HAP-1 (cell line): ENCODE measurements at regions not wholly inside any gene's neighbourhood (a gene's known extent, or its start where the extent isn't known, plus 50 kb on each side); places are given as distances from the start of the nearest gene placed in this dataset.

ENCODE experiments used
- DNase-seq, 2 experiments: peaks; one replicate each; pipeline ENCODE4 v3.0.0-alpha.2; 2016 to 2020; ENCODE audit warnings: low spot score in 2 of 2
- H3K27me3 ChIP-seq: fragments of 250-450 bp; sonication (Bioruptor Pico); 2 replicates; pipeline ENCODE4 v1.5.1; 2020; ENCODE audit warnings: low read depth, mild to moderate bottlenecking, moderate library complexity
- H3K36me3 ChIP-seq: fragments of 250-450 bp; sonication (Bioruptor Pico); replicated peaks from 2 replicates; pipeline ENCODE4 v1.5.1; 2020; ENCODE audit warnings: mild to moderate bottlenecking
- H3K4me1 ChIP-seq: fragments of 250-450 bp; sonication (Bioruptor Pico); 2 replicates; pipeline ENCODE4 v1.5.1; 2020; ENCODE audit warnings: mild to moderate bottlenecking
- H3K4me3 ChIP-seq: fragments of 250-450 bp; sonication (Bioruptor Pico); 2 replicates; pipeline ENCODE4 v1.5.1; 2020; ENCODE audit warnings: mild to moderate bottlenecking, moderate library complexity
- H3K9me3 ChIP-seq: fragments of 250-450 bp; sonication (Bioruptor Pico); 2 replicates; pipeline ENCODE4 v1.5.1; 2020; ENCODE audit warnings: mild to moderate bottlenecking, moderate library complexity
- in situ Hi-C: fragments of 300-500 bp; cut with MboI; formaldehyde crosslinking; loops from 3 replicates; pipeline ENCODE4 v1.14.3; 2020; ENCODE audit warnings: low sequenced_read_pairs, inconsistent platforms, mixed read lengths

DNA sequence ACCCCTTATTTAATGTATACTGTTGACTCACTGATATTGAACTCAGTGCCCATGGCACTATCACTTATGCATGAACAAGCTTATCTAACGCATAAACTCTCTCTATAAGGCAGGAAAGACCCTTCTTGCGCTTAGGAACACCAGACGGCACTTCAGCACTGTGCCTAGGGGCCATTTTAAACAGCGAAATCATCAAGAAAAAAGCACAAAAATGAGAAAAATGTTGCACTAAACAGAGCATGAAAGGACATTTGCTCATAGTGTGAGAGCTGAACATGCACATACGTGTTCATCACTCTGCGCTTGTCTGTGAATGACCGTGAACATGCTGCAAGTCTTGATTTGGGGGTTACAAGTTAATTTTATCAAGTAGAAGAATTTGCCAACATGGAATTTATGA lies 109.6 kb downstream of the WDR11 start:
- Histone ChIP-seq H3K4me3 (no peak overlapping the region), H3K9me3 (no peaks in the 10 kb centered on the region), H3K4me1 (no peaks in the 10 kb centered on the region), H3K36me3 (no peaks in the 10 kb centered on the region), H3K27me3 (no peaks in the 10 kb centered on the region)
- DNase-seq, result no peak
- in situ Hi-C loops, result no loop called here

DNA sequence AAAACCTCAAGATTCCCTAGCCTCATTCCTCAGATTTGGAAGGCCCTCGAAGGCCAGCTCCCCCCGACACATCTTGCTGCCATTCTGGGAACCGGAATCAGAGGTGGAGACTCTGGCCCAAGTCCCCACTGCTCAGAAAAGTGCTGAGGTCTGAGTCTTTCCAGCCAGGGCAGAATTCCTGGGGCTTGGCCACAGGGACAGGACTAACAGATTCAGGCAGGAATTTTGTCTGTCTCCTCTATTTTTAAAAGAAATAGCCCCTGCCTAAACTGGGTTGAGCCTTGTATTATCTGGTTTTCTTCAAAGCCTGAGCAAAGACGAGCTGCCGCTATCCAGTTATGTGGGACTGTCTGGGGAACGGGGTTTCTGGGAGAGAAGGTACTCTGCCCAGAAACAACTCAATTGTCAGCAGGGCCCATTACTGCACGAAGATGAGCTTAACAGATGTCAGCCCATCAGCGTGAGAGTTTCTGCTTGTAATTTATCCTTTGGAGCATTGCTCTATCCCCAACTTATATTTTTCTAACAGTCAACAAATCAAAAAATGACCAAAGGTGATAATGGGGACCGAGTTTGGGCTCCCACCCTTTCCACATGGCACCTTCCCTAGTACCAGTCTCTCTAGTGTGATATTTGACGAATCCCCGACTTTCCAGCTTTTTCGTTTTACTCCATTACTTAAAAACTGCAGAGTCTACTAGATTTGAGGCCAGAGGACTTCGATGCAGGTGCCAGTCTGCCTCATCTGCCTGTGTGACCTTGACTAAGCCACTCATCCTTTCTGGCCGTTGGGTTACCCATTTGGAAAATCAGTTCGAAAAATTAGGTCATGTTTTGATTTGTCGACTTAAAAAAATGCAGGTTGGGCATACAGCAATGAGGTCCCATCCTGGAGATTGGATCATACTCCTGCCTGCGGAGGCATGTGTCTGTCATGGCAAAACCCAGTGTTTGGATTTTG lies 110.9 kb downstream of the WDR11 start:
- Histone ChIP-seq H3K36me3 (no peaks in the 10 kb centered on the region), H3K27me3 (no peaks in the 10 kb centered on the region), H3K9me3 (no peaks in the 10 kb centered on the region), H3K4me1 (no peaks in the 10 kb centered on the region), H3K4me3 (no peak overlapping the region)
- no peak for DNase-seq
- in situ Hi-C loops, result no loop called here

DNA sequence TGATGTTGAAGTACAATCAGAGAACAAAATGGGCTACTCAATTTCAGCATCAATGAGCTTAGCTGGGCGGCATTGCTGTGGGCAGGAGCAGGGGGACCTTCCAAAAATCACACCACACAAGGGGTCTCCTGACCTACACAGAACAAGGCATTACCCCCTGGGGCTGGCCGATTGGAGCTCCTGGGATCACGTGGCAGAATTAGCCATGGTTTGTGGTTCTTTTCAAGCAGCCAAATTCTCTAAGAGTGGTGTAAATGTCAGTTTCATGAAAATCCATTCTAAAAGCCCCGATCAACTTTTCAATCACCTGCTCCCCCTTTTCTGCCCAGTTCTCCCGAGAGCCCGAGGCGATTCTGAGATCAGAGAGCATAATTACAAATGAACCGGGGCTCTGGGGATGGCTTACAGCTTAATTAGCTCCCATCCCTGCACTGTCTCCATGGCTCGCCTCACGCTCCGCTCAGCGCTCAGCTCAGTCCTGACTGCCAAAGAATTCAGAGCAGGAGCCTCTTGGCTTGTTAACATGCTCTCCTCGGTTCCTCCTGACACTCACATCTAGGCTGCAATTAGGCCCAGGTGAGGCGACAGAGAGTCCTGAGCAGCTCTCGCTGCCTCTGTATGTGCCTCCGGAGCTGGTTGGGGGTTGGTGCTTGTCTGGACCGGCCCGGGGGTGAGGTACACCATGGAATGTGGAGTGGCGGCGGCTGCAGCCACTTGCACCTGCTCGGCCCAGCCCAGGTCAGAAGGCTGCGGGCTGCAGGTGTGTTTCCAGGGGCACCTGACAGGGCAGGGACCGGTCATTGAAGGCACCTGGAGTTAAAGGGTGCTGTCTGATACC lies 111.8 kb downstream of the WDR11 start:
- no peaks in the 10 kb centered on the region for H3K36me3 ChIP-seq
- H3K27me3 ChIP-seq, result no peaks in the 10 kb centered on the region
- no peaks in the 10 kb centered on the region for H3K4me1 ChIP-seq
- DNase-seq, result peak in 1 of 2 experiments; percentile 16
- H3K4me3 ChIP-seq, result no peak overlapping the region
- H3K9me3 ChIP-seq, result no peaks in the 10 kb centered on the region
- in situ Hi-C loops, result no loop called here

DNA sequence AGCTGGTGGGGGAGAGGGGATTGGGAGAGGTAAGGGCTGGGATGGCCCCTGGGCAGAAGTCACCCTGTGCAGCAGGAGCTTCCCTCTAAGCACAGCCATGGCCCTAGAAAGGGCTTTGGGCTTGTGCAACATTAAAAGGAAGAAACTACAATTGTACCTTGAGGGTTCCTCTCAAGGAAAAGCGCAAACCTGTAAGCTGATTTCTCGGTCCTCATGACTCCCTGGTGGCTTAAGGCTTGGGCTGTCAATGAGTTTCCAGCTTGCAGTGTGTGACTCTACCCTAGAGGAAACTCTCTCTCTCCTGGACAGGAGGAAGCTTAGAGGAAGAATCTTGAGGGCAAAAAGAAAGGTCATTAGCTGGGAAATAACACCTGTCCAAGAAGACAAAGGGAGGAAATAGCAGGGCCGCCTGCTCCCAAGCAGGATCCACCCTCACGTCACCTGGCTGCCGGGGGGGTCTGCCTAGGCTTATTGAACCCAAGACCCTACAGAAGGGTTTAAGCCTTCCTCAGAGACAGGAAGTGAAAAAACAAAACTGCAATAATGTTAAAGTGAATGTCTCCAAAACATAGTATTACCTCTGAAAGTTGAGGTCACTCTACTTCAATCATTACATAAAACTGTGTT lies 112.5 kb downstream of the WDR11 start:
- H3K36me3 ChIP-seq, result no peaks in the 10 kb centered on the region
- DNase-seq, result no peak
- no peaks in the 10 kb centered on the region for H3K9me3 ChIP-seq
- no peaks in the 10 kb centered on the region for H3K27me3 ChIP-seq
- in situ Hi-C loops, result no loop called here
- H3K4me3 ChIP-seq, result no peak overlapping the region
- no peaks in the 10 kb centered on the region for H3K4me1 ChIP-seq

DNA sequence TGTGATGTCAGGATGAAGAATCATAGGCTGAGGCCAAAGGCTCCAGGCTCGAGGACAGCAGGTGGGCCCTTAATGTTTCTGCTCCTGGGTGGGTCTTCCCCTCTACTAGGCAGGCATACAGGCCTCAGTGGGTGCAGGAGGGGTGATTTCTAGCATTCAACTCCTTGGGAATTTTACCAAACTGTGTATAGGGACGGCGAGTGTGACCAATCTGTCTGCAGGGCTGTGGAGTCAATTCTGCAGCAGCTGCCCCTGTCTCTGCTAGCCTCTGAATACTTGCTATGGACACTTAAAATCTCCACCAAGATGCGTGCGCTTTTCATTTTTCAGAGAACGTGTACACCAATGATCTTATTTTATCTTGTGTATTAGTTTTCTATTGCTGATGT lies 115.5 kb downstream of the WDR11 start:
- in situ Hi-C loops, result no loop called here
- DNase-seq, result no peak
- H3K4me1 ChIP-seq, result no peaks in the 10 kb centered on the region
- H3K27me3 ChIP-seq, result no peaks in the 10 kb centered on the region
- H3K9me3 ChIP-seq, result no peaks in the 10 kb centered on the region
- H3K36me3 ChIP-seq, result no peaks in the 10 kb centered on the region
- no peak overlapping the region for H3K4me3 ChIP-seq

DNA sequence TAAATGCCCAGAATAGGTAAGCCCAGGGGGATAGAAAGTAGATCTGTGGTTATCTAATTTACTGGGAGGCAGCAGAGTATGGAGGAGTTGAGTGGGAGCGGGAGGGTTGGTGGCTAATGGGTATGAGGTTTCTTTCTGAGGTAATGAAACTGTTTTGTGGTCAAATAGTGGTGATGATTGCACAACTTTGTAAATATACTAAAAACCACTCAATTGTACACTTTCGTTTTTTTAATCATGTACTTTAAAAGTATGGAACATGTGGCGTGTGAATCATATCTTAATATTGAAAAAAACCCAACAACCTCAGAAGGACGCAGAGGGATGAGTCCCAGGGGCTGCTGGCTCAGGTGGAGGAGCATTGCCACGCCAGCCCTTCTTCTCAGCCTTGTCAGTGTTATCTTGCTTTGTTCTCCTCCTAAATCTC lies 118.1 kb downstream of the WDR11 start:
- no peaks in the 10 kb centered on the region for H3K27me3 ChIP-seq
- in situ Hi-C loops, result no loop called here
- H3K36me3 ChIP-seq, result no peaks in the 10 kb centered on the region
- H3K9me3 ChIP-seq, result no peaks in the 10 kb centered on the region
- no peak for DNase-seq
- H3K4me1 ChIP-seq, result no peaks in the 10 kb centered on the region
- no peak overlapping the region for H3K4me3 ChIP-seq

DNA sequence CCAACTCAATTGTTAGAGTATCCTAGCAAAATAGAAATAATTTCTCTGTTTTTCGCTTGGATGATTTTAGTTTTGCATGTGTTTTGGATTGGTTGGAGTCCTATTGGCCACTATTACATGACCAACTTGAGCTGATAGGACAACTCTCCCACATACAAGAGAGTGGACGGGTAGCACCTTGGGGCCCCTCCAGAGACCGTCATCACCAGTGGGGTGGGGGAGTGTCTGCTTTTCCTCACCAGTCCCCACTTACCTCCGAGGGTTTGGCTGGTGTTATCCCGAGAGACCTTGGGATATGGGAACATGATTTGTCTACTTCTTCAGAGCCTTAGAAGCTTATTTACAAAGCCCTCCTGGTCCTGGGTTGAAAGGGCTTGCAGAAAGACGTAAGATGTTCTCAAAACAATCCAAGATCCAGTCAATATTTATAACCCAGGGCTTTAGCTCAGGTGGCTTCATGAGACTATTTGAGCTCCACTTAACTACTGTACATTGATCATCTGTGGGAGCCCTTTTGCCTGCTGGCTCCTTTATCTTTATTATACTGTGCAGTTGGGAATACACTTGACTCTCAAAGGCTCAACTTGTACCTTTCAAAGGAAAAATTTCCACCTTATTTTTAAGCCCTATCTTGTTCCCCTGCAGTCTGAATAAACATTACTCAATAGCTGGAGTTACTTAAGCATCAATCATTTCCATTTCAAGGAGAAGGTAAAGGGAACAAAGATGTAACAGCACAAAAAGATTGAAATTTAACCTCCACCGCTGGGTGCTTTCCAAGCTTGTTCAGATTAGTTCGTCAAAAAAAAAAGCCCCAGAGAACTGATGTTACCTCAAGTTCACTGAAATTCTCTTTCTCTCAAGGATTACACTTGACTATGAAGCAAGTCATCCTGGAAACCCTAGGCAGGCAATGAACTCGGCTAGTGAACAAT lies 119.7 kb downstream of the WDR11 start:
- Histone ChIP-seq H3K4me1 (no peaks in the 10 kb centered on the region), H3K36me3 (no peaks in the 10 kb centered on the region), H3K27me3 (no peaks in the 10 kb centered on the region), H3K4me3 (no peak overlapping the region), H3K9me3 (peaks cover 1% of the 10 kb centered on the region)
- in situ Hi-C loops, result no loop called here
- no peak for DNase-seq

DNA sequence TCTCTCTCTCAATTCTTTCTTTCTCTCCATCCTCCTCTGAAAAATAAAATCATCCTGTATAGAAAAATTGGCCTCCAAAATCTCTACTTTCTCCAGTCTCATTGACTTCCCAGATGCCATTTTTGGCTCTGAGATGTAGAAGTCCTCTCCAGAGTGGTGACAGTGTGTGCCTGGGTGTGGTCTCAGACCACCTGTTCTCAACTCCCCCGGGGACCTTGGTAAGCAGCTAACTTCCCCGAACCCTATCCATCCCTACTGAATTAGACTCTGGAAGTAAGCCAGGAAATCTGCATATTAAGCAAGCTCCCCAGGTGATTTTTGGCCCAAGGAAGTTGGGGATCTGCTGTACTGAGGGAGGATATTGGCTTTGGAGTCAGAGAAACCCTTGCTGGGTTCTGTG lies 120.5 kb downstream of the WDR11 start:
- in situ Hi-C loops, result no loop called here
- H3K27me3 ChIP-seq, result no peaks in the 10 kb centered on the region
- no peak for DNase-seq
- no peaks in the 10 kb centered on the region for H3K36me3 ChIP-seq
- no peak overlapping the region for H3K4me3 ChIP-seq
- no peaks in the 10 kb centered on the region for H3K4me1 ChIP-seq
- peaks cover 4% of the 10 kb centered on the region for H3K9me3 ChIP-seq

DNA sequence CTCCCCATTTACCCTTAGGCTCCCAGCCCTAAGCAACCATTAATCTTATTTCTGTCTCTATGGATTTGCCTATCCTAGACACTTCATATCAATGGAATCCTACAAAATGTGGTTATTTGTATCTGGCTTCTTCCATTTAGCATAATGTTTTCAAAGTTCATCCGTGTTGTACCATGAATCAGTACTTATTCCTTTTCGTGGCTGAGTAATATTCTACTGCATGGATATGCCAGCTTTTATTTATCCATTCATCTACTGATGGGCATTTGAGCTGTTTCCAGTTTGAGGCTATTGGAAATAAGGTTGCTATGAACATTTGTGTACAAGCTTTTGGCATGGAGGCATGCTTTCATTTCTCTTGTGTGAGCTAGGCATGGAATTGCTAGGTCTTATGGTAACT lies 121.1 kb downstream of the WDR11 start:
- no peak for DNase-seq
- Histone ChIP-seq H3K4me3 (no peak overlapping the region), H3K4me1 (peaks cover under 1% of the 10 kb centered on the region; the same call in 1 of the 2 replicates), H3K36me3 (no peaks in the 10 kb centered on the region), H3K9me3 (peaks cover 4% of the 10 kb centered on the region), H3K27me3 (no peaks in the 10 kb centered on the region)
- in situ Hi-C loops, result no loop called here

DNA sequence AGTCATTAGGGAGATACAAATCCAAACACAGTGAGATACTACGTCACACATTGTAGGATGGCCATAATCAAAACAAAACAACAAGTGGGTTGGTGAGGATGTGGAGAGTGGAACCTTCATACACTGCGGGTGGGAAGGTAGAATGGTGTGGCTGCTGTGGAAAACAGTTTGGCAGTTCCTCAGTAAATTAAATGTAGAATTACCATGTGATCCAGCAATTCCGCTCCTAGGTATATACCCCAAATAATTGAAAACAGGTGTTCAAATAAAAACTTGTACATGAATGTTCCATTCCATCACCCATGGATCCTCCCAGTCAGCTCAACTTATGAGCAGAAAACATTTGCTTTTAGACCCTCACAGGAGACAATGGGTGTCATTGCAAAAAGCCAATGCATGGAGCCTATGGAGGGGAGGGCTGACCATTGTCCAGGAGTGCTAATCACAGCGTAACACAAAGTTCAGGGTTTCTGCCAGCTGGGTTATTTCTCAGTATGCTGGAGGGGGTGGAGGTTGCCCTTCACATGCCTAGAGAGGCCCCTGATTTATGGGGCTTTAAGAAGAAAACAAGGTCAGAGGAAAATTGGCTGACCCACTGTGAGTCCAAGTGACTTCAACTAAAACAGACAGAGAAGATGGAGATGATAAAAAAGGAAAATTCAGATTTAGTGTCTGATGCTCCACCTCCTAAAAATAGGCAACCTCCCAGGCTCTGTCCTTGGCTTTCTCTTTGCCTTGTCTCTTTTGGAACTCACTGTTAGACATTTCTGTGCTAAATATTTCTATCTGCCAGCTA lies 124.1 kb downstream of the WDR11 start:
- in situ Hi-C loops, result no loop called here
- Histone ChIP-seq H3K27me3 (no peaks in the 10 kb centered on the region), H3K4me1 (peaks cover 26% of the 10 kb centered on the region), H3K36me3 (no peaks in the 10 kb centered on the region), H3K9me3 (peaks cover 4% of the 10 kb centered on the region), H3K4me3 (no peak overlapping the region)
- DNase-seq, result no peak

DNA sequence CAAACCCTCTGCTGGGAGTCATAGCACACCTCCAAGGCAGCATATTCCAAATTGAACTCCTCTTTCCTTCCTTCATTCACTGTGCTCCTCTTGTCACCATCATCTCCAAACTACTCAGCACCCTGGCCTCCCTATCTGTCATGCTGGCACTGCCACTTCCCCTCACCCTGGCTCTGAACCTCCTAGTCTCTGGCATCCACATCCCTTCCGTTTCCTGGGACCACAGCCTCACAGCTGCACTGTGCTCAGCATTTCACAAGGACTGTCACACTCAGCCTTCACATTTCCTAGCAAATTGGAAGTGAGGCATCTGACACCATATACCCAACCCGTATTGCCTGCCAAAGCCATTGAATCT lies 124.7 kb downstream of the WDR11 start:
- no peak overlapping the region for H3K4me3 ChIP-seq
- peaks cover 4% of the 10 kb centered on the region for H3K9me3 ChIP-seq
- peaks cover 30% of the 10 kb centered on the region for H3K4me1 ChIP-seq
- in situ Hi-C loops, result no loop called here
- H3K27me3 ChIP-seq, result no peaks in the 10 kb centered on the region
- no peaks in the 10 kb centered on the region for H3K36me3 ChIP-seq
- DNase-seq, result no peak

DNA sequence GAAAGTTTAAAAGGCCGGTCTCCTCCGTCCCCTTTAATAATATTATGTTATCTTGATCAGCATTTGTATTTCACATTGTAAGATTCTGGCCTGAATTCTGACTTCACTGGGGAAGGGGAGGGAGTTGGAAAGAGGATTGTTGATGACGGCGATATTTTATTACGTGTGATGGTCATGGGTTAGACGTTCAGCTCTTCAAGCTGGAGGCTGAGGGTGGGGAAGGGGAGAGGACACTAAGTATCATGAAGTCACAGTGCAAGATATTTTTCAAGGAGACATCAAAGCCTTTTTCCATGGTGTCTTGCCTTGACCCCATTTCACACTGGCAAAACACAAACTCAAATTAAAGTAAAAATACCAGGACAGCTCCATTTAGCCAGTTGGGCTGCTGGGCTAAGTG lies 126.7 kb downstream of the WDR11 start:
- in situ Hi-C loops, result no loop called here
- H3K4me3 ChIP-seq, result no peak overlapping the region
- DNase-seq, result no peak
- no peaks in the 10 kb centered on the region for H3K36me3 ChIP-seq
- H3K9me3 ChIP-seq, result peaks cover 4% of the 10 kb centered on the region
- no peaks in the 10 kb centered on the region for H3K27me3 ChIP-seq
- peaks cover 43% of the 10 kb centered on the region for H3K4me1 ChIP-seq
